GM18520 (cell line): ENCODE measurements at regions not wholly inside any gene's neighbourhood (a gene's known extent, or its start where the extent isn't known, plus 50 kb on each side); places are given as distances from the start of the nearest gene placed in this dataset.
"Not testable (repeated sequence)": the region's sequence is repeated elsewhere in the genome, so short reads cannot be mapped to it uniquely, and the experiment has no call there.

Source experiments
- ATAC-seq: cut with Tn5 transposase; IDR thresholded peaks from one replicate; pipeline ENCODE4 v1.9.1; 2021; ENCODE audit not compliant: unreplicated experiment

DNA sequence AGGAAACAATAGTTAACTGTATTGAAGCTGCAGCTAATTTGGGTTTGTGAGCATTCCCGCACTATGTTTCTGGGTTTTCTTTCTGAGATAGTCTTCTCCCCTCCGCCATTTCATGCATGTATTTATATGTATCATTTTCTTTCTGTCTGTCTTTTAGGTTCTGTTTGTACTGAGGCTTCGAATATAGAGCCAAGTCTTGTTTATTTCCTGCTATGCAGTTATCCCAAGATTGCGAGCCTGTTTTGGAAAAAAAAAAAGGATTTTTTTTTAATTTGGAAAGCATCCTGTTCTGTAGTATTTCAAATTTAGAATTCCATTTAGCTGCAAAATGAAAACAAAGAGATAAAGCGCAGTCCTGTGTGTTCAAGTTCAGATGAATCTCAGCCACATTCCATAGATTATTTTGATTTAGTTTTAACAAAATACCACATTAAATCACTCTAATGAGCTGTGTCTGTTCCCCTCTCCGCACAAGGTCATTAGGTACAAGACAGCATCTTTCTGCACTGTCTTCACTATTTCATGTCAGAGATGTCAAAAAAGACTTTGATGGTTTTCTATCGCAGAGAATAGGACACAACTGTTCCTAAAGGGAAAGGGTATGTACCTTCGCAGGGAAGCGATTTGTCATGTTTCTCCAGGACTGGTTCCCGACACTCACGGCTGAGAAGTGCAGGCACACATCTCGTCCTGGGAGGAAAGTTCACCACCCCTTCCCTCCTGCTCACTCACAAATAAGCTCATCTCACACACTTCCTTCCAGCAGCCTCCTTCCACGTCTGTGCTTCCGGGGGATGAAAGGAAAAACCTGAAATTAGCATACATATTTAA lies 443.4 kb downstream of the ZNF516 start:
- no peak for ATAC-seq

- no peak for ATAC-seq
Observed at GRCh38 chr18:76046221-76046620, 448.8 kb downstream of the ZNF516 start.

DNA sequence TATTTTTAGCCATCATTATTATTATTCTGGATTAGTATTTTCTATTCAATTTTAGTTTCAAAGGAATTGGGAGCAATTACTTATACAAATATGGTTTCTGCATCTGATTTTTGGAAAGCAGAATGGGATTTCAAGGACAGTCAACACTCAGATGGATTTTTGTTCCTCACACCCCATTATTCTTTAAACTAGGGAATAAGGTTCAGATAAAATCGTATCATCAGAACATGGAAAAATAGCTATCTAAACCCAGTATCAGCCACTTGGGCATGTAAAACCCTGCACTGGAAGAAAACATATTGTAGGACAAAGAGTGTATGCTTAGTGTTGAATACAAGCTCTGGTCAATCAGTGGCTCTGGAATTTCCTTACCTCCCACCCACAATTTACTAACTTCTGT lies 452.5 kb downstream of the ZNF516 start:
- ATAC-seq, result no peak

DNA sequence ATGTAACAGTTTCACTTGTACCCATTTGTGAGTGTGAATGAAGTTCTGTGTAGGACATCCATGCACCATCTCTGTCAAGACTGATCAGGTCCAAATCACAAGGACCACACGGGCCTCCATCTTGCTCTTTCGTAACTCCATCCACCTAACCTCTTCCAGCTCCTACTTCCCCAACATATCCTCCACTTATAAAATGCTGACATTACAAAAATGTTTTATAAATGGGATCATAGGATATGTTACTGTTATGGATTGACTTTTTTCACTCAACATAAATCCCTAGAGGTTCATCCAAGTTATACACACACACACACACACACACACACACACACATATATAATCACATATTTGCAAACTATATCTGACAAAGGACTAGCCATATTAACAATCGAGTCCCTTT lies 476.8 kb downstream of the ZNF516 start:
- no peak for ATAC-seq

DNA sequence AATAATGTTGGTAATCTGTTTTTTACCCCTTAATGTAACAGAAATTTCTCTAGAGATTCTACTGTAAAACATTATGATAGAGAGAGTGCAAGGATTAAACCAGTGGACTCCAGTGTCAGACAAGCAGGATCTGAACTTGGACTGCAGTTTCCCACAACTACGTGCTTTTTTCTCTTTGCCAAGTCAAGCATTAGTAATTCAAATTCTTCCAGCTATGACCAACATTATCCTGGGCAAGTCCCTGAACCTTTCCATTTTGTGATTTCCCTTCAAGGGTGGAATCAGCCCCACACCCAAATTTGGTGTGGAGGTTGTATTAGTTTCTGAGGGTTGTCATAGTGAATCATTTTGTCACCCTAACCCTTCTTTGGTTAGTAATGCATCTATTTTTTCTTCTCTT lies 482.0 kb downstream of the ZNF516 start:
- no peak for ATAC-seq

- no peak for ATAC-seq
Observed at GRCh38 chr18:76005632-76006208, 489.3 kb downstream of the ZNF516 start.

DNA sequence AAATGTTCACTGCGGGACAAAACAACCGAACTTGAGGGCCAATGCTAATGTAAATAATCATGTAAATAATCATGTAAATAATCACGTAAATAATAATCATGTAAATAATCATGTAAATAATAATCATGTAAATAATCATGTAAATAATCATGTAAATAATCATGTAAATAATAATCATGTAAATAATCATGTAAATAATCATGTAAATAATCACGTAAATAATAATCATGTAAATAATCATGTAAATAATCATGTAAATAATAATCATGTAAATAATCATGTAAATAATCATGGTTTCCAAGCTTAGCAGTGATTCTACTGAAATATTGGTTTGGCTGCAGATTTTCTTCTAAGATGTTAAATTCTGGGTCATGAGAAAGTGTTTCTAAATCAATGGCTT lies 507.1 kb downstream of the ZNF516 start:
- not testable (repeated sequence) for ATAC-seq

GRCh38 chr18:75984853-75985252 lies 510.2 kb downstream of the ZNF516 start:
- no peak for ATAC-seq

DNA sequence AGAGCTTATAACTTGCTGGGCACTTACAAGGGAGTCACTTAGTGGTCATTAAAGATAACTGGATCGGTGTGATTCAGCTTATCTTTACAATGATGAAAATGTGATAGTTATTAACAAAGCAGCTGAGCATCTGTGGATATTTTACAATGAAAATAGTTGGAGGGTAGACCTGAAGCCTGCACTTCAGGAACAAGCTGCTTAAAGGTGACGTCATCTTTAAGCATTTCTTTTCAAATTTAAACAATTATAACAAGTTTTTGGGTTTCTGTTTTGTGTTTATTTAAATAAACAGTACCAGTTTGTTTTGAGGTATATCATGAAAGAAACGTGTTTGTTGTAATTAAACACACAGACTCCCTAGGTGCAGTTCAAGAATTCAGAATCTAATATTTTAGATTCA lies 513.9 kb downstream of the ZNF516 start:
- ATAC-seq, result no peak

- no peak for ATAC-seq
Observed at GRCh38 chr18:75977081-75977480, 518.0 kb downstream of the ZNF516 start.

DNA sequence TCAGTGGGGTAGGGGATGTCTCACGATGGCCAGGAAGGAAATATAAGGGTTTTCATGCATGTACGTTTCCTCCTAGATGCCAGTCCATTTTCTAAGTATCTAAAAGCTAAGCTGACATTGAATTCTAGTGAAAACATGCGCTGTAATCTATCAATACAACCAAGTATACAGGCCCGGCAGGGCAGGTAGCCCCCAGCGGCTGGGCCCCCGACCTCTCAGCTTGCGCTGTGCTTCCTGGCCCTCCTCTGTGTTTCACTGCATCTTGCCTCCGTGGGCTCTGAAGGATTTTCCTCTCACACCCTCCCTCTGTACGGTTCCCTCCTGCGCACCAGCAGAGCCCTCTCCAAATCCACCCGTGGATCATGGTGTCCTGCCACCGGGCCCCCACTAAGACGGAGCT lies 524.8 kb downstream of the ZNF516 start:
- no peak for ATAC-seq

DNA sequence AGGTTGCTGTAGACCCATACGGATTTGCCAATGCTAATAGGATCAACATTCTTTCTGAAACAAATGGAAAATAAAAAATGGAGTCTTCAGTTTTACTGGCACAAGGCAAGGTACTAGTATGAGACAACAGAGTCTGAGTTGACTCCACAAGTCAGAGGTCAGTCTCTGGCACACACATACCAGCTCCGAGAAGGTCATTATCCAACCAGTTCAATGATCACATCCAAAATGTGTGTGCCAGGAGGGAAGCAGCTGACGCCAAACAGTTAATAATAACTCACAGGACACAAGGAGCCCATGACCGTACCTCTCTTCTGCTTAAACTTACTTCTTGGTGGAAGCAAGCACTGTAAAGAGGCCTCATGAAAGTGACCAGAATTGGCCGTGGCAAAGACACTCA lies 528.6 kb downstream of the ZNF516 start:
- no peak for ATAC-seq

DNA sequence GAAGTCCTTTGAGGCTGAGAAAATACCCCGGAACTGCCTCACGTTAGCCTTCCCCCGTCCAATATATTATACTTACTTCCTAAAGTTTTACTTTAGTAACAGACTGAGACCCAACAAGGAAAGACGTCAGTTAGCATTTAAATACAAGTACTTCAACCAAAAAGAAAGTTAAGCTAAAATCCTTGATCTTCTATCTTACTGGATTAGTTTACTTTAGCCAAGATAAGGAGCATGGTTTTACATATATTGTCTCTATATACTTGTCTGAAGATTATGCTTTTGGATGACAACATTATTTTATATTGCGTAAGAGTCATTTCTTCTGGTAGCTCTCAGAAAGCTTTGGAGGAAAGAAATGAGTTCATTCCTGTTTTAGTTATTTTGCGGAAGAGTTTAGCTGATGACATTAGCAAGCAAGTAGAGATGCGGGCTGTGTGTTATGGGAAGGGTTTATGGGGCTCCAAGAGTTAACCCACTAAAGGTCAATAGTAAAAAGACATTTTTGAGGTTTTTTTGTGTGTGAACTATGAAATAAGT lies 532.9 kb downstream of the ZNF516 start:
- no peak for ATAC-seq

DNA sequence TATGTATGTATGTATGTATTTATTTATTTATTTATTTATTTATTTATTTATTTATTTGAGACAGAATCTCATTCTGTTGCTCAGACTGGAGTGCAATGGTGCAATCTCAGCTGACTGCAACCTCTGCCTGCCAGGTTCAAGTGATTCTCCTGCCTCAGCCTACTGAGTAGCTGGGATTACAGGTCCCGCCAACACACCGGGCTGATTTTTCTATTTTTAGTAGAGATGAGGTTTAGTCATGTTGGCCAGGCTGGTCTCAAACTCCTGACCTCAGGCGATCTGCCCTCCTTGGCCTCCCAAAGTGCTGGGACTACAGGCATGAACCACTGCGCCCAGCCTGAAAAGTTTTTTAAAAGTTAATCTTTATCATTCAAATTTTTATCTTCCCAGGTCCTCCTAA lies 532.9 kb upstream of the SMIM21 start:
- not testable (repeated sequence) for ATAC-seq

GRCh38 chr18:75959150-75959549 lies 531.6 kb upstream of the SMIM21 start:
- no peak for ATAC-seq

DNA sequence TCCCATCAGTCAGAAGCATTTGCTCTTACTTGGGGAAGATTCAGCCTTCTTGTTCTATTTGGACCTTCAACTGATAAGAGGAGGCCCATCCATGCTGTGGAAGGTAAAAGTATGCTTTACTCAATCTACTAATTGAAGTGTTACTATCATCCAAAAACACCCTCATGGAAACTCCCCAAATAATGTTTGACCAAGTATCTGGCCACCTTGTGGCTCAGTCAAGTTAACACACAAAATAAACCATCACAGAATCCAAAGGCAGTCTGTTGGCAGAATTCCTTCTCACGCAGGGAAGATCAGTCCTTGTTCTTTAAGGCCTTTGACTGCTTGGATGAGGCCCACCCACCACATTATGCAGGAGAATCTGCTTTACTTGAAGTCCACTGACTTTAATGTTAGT lies 531.2 kb upstream of the SMIM21 start:
- no peak for ATAC-seq

DNA sequence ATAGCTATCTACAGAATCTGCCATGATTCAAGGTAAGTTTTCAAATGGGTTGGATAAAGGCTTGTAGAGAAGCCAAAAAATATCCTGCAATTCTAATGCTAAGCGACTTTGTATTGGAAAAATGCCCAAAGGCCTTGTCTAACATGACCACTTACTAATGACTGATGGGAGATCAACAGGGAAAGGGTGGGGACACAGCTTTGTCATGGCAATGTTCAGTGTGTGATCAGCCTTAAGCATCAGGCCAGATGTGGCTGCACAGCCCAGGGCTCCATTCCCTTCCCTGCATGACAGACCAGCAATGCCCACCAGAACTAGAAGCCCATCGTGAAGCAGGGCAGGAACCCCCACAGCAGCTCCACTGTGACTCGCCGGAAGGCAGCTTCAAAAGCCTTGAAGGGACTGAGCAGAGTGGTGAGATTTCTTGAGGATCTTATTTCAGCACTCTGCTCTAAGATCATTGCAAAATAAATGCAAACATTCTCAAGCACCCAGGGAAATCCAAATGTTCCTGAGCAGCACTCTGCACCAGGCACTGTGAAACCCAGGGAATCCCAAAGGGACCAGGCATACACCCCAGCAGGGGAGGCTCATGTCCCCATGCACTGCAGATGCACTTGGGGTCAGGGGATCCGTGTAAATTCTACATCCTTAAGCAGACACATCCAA lies 517.9 kb upstream of the SMIM21 start:
- no peak for ATAC-seq

- no peak for ATAC-seq
Observed at GRCh38 chr18:75937306-75937705, 509.8 kb upstream of the SMIM21 start.

- ATAC-seq, result no peak
Observed at GRCh38 chr18:75936862-75937261, 509.4 kb upstream of the SMIM21 start.

- no peak for ATAC-seq
Observed at GRCh38 chr18:75931079-75931478, 503.6 kb upstream of the SMIM21 start.

GRCh38 chr18:75928706-75929105 lies 501.2 kb upstream of the SMIM21 start:
- ATAC-seq, result no peak

- ATAC-seq, result no peak
Observed at GRCh38 chr18:75927791-75928190, 500.3 kb upstream of the SMIM21 start.
